Bronchial epithelial cell (primary cell): ENCODE measurements at regions not wholly inside any gene's neighbourhood (a gene's known extent, or its start where the extent isn't known, plus 50 kb on each side); places are given as distances from the start of the nearest gene placed in this dataset.

Experiments used
- DNase-seq: peaks from one replicate; pipeline ENCODE4 v3.0.0-alpha.2; 2010; ENCODE audit warnings: low read depth
- FAIRE-seq: peaks from 2 replicates; lab custom pipeline; 2011; peaks lifted over from hg19 to GRCh38; lab: Jason Lieb, UNC
- H3K27me3 ChIP-seq: 2 replicates; pipeline ENCODE4 v1.5.1; 2011; ENCODE audit warnings: low read length; ENCODE audit not compliant: control insufficient read depth, insufficient read depth
- H3K36me3 ChIP-seq: 2 replicates; pipeline ENCODE4 v1.5.1; 2011; ENCODE audit warnings: low read length; ENCODE audit not compliant: control insufficient read depth, insufficient read depth
- H3K4me3 ChIP-seq: 2 replicates; pipeline ENCODE4 v1.5.1; 2011; ENCODE audit warnings: mild to moderate bottlenecking, low read depth, low read length, control low read depth
- TF ChIP-seq, protein P1 (sequence below): IDR thresholded peaks from 2 replicates; pipeline ENCODE4 v1.5.1; 2011; ENCODE audit warnings: mild to moderate bottlenecking, moderate library complexity, low read length, control low read depth, inconsistent platforms; ENCODE audit not compliant: insufficient read depth, severe bottlenecking

DNA sequence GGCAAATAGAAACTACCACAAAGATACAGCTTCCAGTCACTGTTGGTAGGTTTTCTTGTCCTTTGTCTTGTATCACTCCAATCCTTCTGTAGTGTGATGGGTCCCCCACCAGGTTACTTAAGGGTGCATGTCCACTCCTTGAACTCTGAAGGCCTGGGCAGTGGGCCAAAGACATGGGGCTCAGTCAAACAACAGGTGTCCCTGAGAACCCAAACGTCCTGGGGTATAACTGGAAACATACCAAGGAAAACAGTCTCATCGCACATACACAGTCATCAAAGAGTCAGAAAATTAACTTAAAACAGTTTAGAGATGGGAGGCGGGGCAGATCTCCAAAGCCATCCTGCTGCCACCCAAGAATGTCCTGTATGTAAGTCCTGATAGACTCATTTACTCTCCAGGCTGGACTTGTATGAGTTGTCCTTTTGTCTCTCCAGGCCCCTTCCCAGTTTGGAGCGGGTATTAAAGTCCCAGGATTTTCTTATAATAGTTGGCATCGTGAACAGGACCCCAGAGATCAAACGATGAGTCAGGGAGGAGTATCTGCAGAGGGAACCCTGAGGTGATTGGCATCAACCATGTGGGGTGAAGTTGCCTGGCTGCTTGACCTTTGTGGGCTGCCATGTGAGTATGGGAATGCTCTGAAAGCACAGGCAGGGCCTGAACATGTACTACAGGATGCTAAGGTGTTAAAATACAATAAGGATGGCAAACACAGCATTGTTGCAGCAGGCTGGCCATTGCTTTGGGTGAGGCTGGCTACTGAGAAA, 613.2 kb upstream of the KLF12 start:
- FAIRE-seq (no peak), DNase-seq (no peak)
- Histone ChIP-seq H3K36me3 (no peaks in the 10 kb centered on the region), H3K4me3 (no peak overlapping the region), H3K27me3 (no peaks in the 10 kb centered on the region)
- TF ChIP-seq, protein P1, sequence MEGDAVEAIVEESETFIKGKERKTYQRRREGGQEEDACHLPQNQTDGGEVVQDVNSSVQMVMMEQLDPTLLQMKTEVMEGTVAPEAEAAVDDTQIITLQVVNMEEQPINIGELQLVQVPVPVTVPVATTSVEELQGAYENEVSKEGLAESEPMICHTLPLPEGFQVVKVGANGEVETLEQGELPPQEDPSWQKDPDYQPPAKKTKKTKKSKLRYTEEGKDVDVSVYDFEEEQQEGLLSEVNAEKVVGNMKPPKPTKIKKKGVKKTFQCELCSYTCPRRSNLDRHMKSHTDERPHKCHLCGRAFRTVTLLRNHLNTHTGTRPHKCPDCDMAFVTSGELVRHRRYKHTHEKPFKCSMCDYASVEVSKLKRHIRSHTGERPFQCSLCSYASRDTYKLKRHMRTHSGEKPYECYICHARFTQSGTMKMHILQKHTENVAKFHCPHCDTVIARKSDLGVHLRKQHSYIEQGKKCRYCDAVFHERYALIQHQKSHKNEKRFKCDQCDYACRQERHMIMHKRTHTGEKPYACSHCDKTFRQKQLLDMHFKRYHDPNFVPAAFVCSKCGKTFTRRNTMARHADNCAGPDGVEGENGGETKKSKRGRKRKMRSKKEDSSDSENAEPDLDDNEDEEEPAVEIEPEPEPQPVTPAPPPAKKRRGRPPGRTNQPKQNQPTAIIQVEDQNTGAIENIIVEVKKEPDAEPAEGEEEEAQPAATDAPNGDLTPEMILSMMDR, result no peak

GRCh38 chr13:74743992-74744391, 609.8 kb upstream of the KLF12 start:
- TF ChIP-seq, protein P1, result no peak
- no peaks in the 10 kb centered on the region for H3K27me3 ChIP-seq
- H3K36me3 ChIP-seq, result no peaks in the 10 kb centered on the region
- no peak for FAIRE-seq
- DNase-seq, result no peak
- H3K4me3 ChIP-seq, result no peak overlapping the region

GRCh38 chr13:74741732-74742131, 607.5 kb upstream of the KLF12 start:
- DNase-seq, result no peak
- Histone ChIP-seq H3K4me3 (no peak overlapping the region), H3K36me3 (no peaks in the 10 kb centered on the region), H3K27me3 (no peaks in the 10 kb centered on the region)
- no peak for FAIRE-seq
- TF ChIP-seq, protein P1, result no peak

DNA sequence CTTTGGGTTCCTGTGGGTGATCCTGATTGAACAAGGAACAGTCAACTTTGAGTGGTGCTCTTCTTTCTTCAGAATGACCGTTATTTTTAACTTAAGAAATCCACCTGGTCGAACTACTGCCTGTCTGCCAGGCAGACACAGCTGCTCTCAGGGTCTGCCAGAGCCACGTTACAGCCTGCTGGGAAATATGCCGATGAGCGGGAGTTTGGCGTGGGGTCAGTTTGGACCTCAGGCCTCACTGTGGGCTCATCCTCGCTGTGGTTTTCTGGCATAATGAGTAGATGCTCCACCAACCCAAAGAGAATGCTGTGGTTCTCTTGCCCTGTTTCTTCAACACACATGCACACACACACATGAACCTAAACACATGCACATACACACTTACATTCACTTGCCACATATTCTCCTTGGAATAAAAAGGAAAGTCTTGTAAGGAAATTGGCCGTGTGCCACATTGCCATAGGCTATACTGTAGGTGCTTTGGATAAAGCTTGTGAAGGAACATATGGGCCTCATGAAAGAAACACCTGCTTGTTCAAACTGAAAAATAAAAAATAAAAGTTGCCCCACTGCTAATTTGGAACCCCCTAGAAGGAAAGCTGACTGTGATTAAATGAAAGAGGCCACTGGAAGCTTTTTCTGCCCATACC, 598.7 kb upstream of the KLF12 start:
- FAIRE-seq, result no peak
- DNase-seq, result no peak
- TF ChIP-seq, protein P1, result no peak
- H3K27me3 ChIP-seq, result no peaks in the 10 kb centered on the region
- no peak overlapping the region for H3K4me3 ChIP-seq
- no peaks in the 10 kb centered on the region for H3K36me3 ChIP-seq

DNA sequence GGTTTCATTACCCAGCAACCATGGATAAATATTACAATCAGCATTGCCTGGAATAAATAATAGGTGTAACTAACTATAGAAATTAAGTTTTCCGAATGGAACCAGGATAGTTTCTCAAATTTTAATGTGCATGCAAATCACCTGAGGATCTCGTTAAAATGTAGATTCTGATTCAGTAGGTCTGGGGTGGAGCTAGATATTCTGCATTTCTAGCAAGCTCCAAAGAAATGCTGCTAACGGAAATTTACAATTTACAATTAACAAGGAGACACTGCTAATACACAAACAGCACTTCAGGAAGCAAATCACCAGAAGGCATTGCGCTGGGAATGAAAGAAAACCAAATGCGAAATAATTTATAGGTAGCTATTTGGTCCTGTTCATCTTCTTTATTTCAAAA, 597.5 kb upstream of the KLF12 start:
- TF ChIP-seq, protein P1, result no peak
- Histone ChIP-seq H3K4me3 (no peak overlapping the region), H3K36me3 (no peaks in the 10 kb centered on the region), H3K27me3 (no peaks in the 10 kb centered on the region)
- no peak for FAIRE-seq
- DNase-seq, result no peak
